ENCODE measurements at regions not wholly inside any gene's neighbourhood (a gene's known extent, or its start where the extent isn't known, plus 50 kb on each side); places are given as distances from the start of the nearest gene placed in this dataset.
A peak's percentile ranks its signal among the peaks of the same experiment; 100 is the strongest.

GRCh38 chr16:85308611-85309540, 196.6 kb upstream of the CIBAR2 start:
- Histone ChIP-seq H3K4me3 (replicated peaks in 1 of 3; ENCODE audit: insufficient read depth in 1 of 3, low read depth in 2 of 3, low read length in 3 of 3) (no peak overlapping the region), H3K79me2 (ENCODE audit: insufficient read depth, low read length) (no peaks in the 10 kb centered on the region), H3K27ac (ENCODE audit: extremely low read length, insufficient read depth, low read length) (no peak overlapping the region), H3K9me3 (ENCODE audit: low read length) (no peaks in the 10 kb centered on the region), H4K20me1 (ENCODE audit: insufficient read depth, low read length) (peaks cover 17% of the 10 kb centered on the region; the same call in 1 of the 2 replicates), H3K9ac (ENCODE audit: insufficient read depth, low read depth, low read length) (no peak overlapping the region), H3K36me3 (replicated peaks in 1 of 2; ENCODE audit: control insufficient read depth in 1 of 2, insufficient read depth in 2 of 2, low read length in 2 of 2) (no peaks in the 10 kb centered on the region), H3K27me3 (ENCODE audit: control insufficient read depth in 1 of 2, insufficient read depth in 2 of 2, low read length in 2 of 2) (peaks cover 7 to 18% of the 10 kb centered on the region in 2 experiments; a peak in 2 of 5 replicates), H3K4me2 (ENCODE audit: low read depth, low read length) (peak overlapping the region; percentile 76; the same call in 1 of the 2 replicates), H3K4me1 (ENCODE audit: insufficient read depth, low read length) (peaks cover 83% of the 10 kb centered on the region), H2AFZ (ENCODE audit: low read length) (no peak overlapping the region)
- 92% methylated on average over 17 of the region's 17 CpGs for WGBS (ENCODE audit: low lambda C conversion rate)
- intact Hi-C loops (cut with micrococcal nuclease; ENCODE audit: unreplicated experiment), result no loop called here
- in situ Hi-C loops (cut with HindIII; ENCODE audit: extremely low pct_ligation_motif_present, low pct_unique_long_range_greater_than_20kb), result no loop called here
- ChIA-PET CTCF (ENCODE audit: low intra/inter-chr PET ratio, low total read pairs) (no interaction called here), POLR2A (interaction anchor here (1.0 to 3.9 kb wide), 6 partner anchors 13 to 304 kb away, joined by 3 to 100 read pairs (median 8); partner anchors contain the start of gene GSE1)
- TF ChIP-seq AHR (CRISPR knock-in tag; IDR thresholded peaks at IDR 0.05) (no peak), ZNF121 (CRISPR knock-in tag; IDR thresholded peaks at IDR 0.05) (peak; percentile 80; the same call in 1 of the 2 replicates), FOXO4 (CRISPR knock-in tag; conservative IDR thresholded peaks at IDR 0.05) (0 out of 2 replicates have a peak, but pooled peaks have one; percentile 26), MAX (IDR thresholded peaks at IDR 0.05) (0 out of 2 replicates have a peak, but pooled peaks have one; percentile 3)
- no peak for DNase-seq (ENCODE audit: low spot score)
- no peak for FAIRE-seq
- ATAC-seq, result no peak
- BruUV-seq (replicated peaks), result no TSS peak
